GM21381 (cell line): ENCODE measurements at regions not wholly inside any gene's neighbourhood (a gene's known extent, or its start where the extent isn't known, plus 50 kb on each side); places are given as distances from the start of the nearest gene placed in this dataset.
"Not testable (repeated sequence)": the region's sequence is repeated elsewhere in the genome, so short reads cannot be mapped to it uniquely, and the experiment has no call there.

Experiments
- ATAC-seq: cut with Tn5 transposase; IDR thresholded peaks from one replicate; pipeline ENCODE4 v1.9.1; 2021; ENCODE audit warnings: mild to moderate bottlenecking, moderate library complexity; ENCODE audit not compliant: unreplicated experiment

GRCh38 chr20:53891306-53891894, 179.0 kb downstream of the BCAS1 start:
- no peak for ATAC-seq

GRCh38 chr20:53890443-53891305, 179.7 kb downstream of the BCAS1 start:
- ATAC-seq: no peak

- no peak for ATAC-seq
Measured at GRCh38 chr20:53889411-53890148, 180.8 kb downstream of the BCAS1 start.

- ATAC-seq: no peak
Measured at GRCh38 chr20:53888951-53889350, 181.4 kb downstream of the BCAS1 start.

GRCh38 chr20:53888510-53888909, 181.9 kb downstream of the BCAS1 start:
- ATAC-seq: no peak

DNA sequence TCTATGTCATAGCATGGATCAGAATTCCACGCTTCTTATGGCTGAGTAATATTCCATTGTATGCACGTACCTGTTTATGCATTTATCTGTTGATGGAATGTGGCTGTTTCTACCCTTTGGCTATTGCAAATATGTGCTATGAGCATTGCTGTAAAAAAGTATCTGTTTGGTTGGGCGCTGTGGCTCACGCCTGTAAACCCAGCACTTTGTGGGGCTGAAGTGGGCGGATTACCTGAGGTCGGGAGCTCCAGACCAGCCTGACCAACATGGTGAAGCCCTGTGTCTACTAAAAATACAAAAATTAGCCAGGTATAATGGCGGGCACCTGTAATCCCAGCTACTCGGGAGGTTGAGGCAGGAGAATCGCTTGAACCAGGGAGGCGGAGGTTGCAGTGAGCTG, 182.4 kb downstream of the BCAS1 start:
- no peak for ATAC-seq

- ATAC-seq: no peak
Measured at GRCh38 chr20:53884859-53885541, 185.4 kb downstream of the BCAS1 start.

DNA sequence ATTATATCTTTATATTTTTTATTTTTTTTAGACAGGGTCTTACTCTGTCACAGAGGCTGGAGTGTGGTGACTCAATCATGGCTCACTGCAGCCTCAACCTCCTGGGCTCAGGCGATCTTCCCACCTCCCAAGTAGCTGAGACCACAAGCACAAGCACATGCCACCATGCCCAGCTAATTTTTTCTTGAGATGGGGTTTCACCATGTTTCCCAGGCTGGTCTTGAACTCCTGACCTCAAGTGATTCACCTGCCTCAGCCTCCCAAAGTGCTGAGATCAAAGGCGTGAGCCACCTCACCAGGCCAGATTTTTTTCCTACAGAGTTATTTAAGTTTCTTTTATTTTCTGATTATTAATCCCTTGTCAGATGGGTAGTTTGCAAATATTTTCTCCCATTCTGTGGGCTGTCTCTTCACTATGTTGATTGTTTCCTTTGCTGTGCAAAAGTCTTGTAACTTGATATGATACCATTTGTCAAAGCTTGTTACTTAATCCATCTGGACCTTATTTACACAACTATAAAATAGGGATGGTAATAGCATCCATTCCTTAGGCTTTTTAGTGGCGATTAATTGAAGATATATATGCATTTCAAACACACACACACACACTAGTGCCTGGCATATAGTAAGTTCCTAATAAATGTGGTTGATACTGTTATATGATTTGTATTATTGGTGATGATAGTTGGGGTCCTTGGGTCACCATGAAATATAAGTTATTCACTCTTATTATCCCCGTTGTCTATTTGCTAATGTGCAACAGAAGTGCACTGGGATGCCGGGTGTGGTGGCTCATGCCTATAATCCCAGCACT, 187.1 kb downstream of the BCAS1 start:
- ATAC-seq: no peak

DNA sequence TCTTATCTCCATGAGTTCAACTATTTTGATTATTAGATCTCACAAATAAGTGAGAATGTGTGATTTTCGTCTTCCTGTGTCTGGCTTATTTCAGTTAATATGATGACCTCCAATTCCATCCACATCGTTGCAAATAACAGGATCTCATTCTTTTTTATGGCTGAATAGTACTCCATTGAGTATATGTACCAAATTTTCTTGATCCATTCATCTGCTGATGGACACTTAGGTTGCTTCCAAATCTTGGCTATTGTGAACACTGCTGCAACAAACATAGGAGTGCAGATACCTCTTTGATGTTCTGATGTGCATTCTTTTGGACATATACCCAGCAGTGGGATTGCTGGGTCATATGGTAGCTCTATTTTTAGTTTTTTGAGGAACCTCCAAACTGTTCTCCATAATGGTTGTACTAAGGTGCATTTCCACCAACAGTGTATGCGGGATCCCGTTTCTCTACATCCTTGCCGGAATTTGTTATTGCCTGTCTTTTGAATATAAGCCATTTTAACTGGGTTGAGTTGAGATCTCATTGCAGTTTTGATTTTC, 187.9 kb downstream of the BCAS1 start:
- not testable (repeated sequence) for ATAC-seq

GRCh38 chr20:53881362-53881761, 189.0 kb downstream of the BCAS1 start:
- no peak for ATAC-seq

DNA sequence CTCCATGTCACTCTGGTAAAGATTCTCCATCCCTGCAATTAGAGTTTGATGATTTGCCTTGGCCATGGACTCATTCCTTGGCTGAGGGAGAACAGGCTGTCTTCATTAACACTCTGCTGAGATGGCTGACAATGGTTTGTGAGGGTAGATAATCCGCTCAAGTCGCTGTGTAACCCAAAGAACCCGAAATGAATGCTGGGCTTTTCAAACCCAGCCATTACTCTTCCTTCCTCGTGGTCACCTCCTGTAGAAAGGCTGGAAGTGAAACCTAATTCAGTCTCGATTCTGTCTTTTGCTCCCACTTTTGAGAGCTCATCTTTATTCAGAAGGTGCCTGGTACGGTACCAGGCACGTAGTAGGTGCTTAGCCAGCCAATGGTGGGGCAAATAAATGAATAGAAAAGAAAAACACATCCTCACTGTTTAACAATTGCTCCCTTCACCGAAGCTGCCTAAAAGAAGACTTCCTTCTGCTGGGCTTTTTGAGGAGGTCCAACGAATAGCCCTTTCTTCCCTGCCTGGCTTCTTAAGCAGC, 190.2 kb downstream of the BCAS1 start:
- no peak for ATAC-seq

GRCh38 chr20:53879048-53879684, 191.2 kb downstream of the BCAS1 start:
- ATAC-seq: no peak

DNA sequence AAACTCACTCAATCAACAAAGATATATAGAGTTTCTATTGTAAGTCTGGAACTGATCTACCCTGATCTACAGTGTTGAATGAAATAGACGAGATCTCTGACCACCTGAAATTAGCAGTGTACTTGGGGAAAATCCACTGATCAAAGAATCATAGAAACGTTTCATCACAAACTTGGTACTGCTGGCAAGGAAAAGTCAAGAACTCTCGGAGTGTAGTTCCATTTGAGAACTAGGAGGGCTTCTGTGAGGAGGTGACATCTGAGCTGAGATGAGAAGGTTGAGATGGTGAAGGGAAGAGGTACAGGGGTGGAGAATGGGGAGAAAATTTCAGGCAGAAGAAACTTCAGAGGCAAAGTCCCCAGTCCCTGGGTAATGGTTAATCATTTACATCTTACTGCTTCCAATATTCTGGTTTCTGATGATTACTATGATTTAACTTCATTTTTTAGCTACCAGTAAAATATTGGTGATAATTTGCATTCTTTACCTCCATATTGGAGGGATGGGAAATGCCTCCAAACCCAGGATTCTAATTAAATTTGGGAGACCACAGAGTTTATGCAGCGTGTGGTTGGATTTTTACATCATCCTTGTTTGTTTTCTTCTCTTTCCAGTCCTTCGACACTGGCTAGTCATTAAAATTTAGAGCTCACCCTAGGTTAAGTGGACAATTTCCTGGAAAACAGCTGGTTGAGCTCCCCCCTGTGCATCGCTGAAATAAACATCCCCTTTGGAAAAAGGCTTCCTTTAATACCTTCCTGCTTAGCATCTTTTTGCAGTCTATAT, 191.9 kb downstream of the BCAS1 start:
- no peak for ATAC-seq

GRCh38 chr20:53876956-53877355, 193.4 kb downstream of the BCAS1 start:
- ATAC-seq: no peak

- ATAC-seq: no peak
Measured at GRCh38 chr20:53876470-53876869, 193.9 kb downstream of the BCAS1 start.

- no peak for ATAC-seq
Measured at GRCh38 chr20:53875452-53875851, 194.9 kb downstream of the BCAS1 start.

- ATAC-seq: no peak
Measured at GRCh38 chr20:53874706-53875105, 195.7 kb downstream of the BCAS1 start.

DNA sequence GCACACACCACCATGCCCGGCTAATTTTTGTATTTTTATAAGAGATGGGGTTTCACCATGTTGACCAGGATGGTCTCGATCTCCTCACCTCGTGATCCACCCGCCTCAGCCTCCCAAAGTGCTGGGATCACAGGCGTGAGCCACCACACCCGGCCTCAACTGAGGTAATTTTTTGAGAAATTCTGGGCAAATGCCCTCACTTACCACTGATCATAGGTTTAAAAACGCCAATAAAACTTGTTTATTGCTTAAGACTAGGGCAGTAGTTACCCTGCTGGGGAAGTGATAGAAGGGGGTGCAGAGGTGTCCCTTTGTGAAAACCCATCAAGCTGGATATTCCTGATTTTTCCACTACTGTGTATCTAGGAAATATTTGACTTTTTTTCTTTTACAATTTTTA, 196.3 kb downstream of the BCAS1 start:
- ATAC-seq: no peak

- ATAC-seq: no peak
Measured at GRCh38 chr20:53873230-53873604, 197.2 kb downstream of the BCAS1 start.
